Stimulated activated CD4-positive, alpha-beta T cell treated with anti-CD3 and anti-CD28 coated beads, Interleukin-4, amount 100 ng/mL, for 4 hours (primary cell): ENCODE measurements at regions not wholly inside any gene's neighbourhood (a gene's known extent, or its start where the extent isn't known, plus 50 kb on each side); places are given as distances from the start of the nearest gene placed in this dataset.
"Not testable (repeated sequence)": the region's sequence is repeated elsewhere in the genome, so short reads cannot be mapped to it uniquely, and the experiment has no call there.

ENCODE experiments used
- DNase-seq, 2 experiments: peaks; one replicate each; pipeline ENCODE4 v3.0.0-alpha.2; 2020

DNA sequence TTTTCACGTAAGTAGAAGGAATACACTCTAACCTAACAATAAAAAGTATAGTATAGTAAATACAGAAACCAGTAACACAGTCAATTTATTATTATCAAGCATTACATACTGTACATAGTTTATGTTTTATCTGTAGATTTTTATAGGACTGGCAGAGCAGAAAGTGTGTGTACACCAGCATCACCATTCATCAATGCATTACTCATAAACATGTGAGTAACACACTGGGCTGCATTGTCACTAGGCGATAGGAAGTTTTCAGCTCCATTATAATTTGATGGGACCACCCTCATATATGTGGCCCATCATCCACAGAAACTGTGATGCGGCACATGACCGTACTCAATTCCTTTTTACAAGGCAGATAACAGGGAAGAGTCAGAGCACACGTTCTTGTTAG lies 137.8 kb upstream of the RBPJ start:
- DNase-seq: no peak

DNA sequence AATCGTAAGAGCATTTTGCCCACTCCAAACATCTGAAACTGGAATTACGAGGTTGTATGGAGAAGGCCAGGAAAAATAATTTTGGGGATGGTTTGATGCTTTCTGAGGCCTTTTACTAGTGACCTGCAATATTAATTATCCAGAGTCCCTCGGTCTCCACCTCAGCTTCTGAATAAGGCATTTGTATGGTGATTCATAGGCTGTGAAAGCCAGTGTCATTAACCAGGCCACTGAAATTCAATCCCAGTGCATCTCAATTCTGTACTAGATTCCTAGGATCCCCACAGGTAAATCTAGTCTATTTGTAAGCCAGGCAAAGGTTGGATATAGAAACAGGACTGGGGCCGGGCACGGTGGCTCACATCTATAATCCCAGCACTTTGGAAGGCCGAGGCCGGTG lies 135.4 kb upstream of the RBPJ start:
- no peak for DNase-seq

DNA sequence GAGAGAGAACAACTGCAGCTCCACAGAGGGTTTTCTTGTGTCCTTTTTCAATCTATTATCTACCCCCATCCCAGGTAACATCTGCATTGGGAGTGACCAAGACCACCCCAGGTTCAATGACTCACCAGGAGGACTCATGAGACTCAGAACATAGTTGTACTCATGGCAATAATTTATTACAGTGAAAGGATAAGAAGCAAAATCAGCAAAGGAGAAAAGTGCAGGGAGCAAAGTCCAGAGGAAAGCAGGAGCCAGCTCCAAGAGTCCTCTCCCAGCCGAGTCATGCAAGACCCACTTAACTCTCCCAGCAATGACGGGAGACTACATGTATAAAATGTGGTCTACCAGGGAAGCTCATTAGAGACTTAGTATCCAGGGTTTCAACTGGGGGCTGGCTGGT lies 129.5 kb upstream of the RBPJ start:
- DNase-seq: no peak

DNA sequence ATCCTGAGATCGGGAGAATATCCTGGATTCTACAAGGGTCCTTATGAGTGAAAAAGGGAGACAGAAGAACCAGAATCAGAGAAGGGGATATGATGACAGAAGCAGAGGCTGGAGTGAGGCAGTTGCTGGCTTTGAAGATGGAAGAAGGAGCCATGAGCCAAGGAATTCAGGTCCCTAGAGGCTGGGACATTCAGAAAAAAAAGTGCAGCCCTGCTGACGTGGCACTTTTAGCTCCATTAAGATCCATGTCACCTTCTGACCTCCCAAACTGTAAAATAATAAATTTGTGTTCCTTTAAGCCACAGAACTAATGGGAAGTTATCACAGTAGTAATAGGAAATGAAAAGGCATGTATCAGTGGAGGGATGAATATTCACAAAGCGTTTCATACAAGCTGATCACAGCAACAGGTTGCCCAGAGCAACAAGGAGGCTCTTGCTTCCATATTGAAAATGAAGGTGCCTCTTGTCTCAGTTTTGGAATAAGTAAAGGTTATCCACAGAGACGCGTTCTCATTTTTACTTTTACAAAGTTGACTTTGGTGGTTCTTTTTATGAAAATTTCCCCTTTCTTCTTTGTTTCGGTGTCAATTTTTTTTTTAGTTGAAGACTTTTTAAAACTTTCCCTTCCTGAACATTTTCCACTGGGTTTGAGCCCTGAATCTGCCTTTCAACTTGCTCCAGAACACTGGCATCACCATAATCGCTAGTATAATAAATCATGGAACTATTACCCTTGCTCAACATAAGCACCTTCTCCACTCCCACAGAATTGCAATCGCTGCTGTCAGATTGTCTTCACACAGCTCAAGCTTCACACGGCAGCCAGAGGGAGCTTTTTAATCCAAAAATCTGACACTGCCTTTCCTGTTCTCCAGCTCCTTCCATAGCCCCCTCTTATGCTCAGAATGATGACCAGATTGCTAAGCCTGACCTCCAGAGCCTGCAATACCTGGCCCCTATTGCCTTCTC lies 127.6 kb upstream of the RBPJ start:
- DNase-seq: no peak

DNA sequence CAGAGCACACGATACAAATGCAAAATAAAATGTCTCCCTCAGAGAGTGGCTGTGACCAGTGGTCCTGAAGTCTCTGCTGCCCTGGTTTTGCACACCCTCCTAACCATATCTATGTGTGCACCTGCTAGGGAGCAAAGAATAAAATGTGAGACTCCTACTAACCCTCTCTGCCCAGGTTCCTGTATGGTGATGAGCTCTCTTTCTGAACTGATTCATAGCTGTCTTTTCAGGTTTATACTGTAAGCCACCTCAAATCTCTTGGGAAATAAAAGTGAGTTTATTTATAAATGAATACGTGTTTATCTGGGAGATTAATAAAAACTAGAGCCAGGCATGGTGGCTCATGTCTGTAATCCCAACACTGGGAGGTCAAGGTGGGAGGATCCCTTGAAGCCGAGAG lies 126.0 kb upstream of the RBPJ start:
- DNase-seq: no peak

DNA sequence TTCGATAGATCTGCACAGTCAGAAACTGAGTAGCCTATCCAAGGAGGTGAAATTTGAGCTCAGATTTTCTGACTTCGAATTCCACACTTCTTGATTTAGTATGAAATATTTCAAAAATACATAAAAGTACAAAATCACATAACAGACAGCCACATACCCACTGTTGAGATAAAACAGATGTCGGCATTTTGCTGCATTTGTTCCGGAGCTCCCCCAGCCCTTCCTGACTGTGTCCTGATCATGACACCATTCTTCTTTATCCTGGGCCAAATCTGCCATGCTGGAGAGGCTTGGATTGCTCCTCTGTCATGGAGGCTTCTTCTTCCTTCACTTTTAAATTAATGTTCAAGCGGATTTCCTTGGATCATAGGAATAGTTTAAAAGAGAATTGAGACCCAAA lies 124.2 kb upstream of the RBPJ start:
- no peak for DNase-seq

DNA sequence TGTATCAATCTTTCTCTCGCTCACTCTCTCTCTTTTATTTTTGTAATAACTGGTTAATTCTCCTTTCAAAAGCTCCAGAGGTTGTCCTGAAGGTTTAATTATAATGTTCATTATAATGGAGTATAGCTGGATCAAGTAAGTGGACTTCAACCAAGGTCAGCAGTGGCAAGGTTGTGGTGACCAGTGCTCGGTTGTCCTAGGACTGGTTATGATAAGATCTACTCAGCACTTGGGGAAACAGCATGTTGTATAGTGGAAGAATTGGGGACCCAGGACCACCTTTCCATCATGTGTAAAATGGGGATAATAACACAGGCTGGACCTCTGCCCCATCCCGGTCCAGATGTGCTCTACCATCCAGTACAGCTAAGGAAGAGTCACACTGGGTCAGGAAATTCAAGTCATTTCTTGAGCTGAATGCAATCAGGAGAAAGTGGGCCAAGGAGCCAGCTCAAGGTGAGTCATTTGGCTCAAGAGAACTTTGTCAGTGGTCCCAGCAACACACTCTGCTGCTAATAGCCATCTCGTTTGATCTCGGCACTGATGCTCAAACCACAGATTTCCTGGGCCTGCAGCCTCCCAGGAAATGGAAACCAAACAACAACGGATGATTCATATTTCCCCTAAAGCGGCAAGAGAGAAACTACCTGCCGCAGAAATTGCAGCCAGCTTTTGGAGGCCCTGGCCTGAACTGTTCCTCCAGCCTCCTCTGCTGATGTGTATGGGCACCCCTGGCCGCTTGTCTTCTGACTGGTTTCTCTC lies 123.6 kb upstream of the RBPJ start:
- peak; percentile 42 to 77 for DNase-seq

DNA sequence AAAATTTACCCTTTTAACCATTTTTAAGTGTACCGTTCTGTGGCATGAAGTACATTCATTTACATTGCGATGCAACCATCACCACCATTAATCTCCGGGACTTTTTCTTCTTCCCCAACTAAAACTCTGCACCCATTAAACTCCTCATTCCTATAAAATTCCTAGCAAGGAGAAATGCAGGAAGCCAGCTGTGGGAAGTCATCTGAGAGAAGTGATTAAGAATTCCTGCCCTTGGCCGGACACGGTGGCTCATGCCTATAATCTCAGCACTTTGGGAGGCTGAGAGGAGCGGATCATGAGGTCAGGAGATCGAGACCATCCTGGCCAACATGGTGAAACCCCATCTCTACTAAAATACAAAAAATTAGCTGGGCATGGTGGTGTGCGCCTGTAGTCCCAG lies 121.9 kb upstream of the RBPJ start:
- not testable (repeated sequence) for DNase-seq

DNA sequence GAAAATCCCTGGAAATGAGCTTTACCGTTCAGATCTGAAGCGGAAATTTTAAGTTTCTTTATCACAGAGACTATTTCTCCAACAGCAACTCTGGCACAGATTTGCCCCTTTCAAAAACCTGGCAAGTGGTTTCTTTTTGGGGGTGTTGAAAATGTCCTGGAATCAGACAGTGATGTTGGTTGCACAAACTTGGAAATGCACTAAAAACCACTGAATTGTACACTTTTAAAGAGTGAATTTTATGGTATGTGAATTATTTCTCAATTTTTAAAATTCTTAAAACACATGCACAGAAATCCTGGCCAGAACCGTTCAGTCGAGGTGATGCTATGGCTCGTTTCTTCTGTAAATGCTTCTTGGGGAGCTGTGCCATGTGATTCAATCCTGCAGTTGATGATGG lies 121.2 kb upstream of the RBPJ start:
- DNase-seq: no peak

DNA sequence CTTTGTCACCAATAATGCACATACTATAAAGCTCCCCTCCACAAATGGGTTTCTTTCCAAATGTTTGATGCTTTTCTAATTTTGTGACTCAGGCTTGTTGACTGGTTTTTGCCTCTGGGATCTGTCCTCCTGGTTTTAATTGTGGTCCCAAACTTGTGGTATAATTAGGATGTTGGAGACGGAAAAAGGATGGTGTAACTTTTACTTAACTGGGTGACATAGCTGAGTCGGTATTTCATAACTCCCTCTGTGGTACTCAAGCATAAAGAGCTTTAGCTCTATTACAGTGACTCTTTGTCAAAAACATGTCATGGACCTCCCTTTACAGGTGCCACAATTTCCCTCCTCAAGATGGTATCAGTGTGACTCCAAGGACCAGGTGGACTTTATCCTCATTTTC lies 119.7 kb upstream of the RBPJ start:
- DNase-seq: no peak

DNA sequence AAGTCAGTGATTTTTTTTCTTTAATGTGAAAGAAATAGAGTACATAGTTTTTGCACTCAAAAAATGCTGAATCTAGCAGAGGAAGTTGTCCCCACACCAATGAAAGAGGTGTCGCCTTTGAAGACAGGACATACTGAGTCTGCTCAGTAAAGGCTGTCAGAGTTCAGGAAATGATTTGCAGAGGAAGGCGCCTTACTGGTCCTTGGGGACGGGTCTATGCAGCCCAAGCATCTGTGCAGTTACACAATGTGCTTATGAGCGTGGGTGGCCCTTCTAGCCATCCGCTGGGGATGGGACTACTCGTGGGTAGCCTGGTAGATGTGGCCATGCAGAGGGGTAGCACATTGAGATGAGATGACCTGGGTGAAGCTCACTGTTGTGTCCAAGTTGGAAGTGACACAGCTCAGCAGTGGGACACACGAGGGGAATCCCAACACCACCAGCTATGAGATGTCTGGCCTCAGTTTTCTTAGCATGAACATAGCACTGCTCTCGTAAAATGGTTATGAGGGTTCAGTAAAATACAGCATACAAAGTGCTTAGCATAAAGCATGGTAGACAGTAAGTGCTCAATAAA lies 116.5 kb upstream of the RBPJ start:
- peak in 1 of 2 experiments; percentile 7 for DNase-seq

DNA sequence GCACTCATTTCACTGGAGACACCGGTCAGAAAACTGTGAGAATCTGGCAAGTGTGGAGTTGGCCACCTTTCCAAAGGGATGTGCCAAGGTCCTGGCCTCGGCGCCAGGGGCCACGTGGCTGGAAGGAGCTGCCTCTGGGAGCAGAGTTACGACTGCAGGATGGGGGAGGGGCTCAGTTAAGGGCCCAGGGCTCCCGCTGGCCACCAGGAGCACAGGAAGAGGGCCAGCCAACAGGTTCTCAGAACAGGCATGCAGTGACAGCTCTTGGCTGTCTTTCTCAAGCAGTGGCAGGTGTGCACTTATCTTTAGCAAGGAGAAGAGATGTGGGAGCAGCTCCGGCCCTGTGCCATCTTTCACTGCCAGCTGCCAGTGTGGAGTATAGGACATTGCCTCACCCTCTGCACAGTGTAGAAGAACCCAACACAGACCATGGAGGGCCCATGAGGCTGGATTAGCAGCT lies 115.9 kb upstream of the RBPJ start:
- DNase-seq: no peak

DNA sequence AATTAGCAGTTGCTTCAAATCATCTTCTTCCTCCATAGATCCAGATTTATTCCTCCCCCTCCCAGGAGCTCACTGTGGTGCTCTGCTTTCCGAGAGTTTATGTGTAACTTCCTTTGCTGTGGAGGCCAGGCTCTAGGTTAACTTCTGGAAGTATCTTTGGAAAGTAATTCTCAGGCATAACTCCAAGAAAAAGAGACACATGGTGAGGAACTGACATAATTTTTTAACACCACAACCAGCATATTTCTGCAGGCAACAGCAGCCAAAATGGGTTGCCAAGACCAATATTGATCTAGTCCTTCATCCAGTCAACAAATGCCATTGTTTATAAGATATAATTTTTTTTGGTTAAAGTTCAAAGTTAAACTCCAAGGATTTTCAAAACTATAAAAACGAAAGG lies 114.5 kb upstream of the RBPJ start:
- DNase-seq: no peak

DNA sequence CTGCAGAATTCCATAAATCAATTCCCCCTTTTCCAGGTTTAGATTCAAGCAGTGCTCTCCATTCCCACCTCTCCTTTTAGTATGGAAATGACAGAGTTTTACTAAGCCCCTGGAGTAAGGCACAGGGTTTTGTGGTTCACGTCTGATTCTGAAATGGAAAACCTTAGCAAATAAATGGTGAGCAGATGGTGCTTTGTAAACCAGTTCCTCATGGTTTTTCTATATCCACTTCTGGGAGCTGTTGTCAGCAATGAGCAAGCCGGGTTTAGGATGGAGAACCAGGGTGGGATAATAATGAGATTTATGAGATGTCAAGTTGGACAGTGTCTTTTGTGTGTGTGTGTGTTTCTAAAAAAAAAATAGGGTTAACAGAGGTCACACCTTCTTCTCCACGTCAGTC lies 113.8 kb upstream of the RBPJ start:
- DNase-seq: no peak

DNA sequence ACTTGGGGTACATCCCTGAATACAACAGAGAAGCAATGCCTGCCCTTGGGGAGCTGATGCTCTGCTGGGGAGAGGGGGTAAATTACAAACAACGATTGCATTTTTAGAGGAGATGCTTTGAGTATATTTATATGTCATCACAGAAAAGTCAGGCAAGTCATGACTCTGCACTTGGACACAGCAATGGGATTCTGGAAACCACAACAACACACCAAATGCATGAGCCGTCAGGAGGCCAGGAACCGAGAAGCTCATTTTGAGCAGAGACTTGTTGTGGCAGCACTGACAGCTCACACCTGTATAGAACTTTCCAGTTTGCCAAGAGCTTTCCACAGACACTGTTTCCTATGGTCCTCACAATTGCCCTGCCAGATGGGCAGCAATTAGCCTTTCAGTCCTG lies 113.2 kb upstream of the RBPJ start:
- DNase-seq: no peak

DNA sequence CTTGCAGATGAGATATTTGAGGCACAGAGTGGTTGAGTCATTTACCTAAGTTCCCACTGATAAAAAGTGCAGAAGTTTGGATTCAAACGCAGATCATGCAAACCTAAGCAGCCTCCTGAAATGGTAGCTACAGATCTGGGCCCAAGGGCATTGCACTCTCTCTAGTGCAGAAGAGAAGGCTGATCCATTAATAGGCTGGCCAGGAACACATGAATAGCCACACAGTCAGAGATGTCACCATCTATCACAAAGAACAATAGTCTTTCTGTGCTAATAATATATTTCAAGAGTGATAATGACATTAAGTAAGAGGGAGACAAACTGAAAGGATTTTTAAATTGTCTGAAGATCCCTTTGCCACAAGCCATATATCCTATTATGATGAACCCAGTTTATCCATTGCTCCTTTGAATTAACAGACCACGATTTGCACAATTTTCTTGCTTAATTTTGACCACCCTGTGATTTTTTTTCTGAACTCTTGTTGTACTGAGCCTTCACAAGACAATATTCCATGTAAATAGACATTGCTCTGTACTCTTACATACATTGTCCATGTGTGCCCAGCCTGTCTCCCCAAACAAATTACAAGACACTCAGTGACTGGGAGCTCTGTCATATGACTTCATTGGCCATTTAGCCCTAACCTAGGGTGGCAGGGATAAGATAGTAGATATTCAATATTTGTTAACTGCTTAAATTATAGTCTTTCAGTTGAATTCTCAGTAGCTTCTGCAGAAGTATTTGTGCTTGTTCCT lies 112.4 kb upstream of the RBPJ start:
- no peak for DNase-seq

DNA sequence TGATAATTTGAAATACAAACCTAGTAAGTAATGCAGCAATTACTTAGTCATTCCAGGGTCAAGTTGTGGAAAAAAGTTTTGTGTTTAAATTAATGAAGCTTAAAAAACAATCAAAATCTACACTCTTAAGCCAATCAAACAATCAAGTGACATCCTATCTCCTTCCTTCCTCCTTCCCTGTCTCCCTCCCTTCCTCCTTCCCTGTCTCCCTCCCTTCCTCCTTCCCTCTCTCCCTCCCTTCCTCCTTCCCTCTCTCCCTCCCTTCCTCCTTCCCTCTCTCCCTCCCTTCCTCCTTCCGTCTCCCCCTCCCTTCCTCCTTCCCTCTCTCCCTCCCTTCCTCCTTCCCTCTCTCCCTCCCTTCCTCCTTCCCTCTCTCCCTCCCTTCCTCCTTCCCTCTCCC lies 111.4 kb upstream of the RBPJ start:
- DNase-seq: not testable (repeated sequence)

DNA sequence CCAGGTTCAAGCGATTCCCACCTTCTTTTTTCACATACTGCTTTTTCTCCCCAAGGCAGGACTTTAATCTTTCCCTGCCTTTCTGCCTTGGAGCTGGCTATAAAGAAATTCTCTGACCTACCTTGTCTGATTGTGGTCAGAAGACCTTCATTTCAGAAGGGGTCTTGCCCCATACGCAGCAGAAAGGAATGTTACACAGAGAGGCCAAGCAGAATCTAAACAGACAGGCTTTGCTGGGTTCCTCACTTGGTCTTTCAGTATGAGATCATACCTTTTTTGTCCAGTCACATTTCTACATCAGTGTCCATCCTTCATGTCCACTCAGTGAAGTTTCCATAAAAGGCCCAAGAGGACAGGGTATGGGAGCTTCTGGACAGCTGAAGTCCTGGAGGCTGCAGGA lies 108.3 kb upstream of the RBPJ start:
- no peak for DNase-seq

DNA sequence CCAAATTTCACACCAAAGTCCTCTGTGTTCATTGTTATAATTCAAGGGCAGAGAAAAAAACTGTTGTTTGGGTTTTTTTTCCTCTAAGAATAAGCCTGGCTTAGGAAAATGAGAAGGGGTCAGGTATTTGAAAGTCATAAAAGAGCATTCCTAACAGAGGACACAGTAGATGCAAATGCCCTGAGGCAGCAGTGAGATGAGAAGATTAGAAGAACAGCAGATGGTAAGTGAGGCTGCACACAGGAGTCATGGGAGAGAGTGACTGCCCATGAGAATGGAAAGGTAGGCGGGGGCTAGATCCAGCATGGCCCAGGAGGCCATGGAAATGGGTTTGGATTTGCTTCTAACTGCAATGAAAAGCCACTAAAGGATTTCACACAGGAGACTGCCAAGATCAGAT lies 107.5 kb upstream of the RBPJ start:
- no peak for DNase-seq

DNA sequence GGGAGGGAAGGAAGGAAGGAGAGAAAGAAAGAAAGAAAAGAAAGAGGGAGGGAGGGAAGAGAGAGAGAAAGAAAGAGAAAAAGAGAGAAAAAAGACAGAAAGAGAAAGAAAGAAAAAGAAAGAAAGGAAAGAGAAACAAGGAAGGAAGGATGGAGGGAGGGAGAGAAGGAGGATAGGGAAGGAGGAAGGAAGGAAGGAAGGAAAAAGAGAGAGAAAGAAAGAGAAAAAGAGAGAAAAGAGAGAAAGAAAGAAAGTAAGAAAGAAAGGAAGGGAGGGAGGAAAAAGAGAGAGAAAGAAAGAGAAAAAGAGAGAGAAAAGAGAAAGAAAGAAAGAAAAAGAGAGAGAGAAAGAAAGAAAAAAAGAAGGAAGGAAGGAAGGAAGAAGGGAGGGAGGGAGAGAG lies 105.8 kb upstream of the RBPJ start:
- DNase-seq: no peak

DNA sequence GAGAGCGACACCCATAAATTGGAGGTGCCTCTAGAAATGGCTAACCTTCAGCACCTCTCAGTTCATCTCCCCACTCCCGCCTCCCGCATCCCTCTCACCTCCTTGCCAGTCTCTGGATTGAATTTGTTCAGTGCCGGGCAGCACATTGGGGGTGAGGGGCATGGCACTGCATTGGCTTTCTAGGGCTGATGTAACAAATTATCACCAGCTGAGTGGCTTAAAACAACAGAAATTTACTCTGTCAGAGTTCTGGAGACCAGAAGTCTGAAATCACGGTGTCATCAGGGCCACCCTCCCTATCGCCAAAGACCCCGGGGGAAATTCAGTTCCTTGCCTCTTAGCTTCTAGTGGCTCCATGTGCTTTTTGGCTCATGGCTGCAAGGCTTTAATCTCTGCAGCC lies 105.1 kb upstream of the RBPJ start:
- no peak for DNase-seq

DNA sequence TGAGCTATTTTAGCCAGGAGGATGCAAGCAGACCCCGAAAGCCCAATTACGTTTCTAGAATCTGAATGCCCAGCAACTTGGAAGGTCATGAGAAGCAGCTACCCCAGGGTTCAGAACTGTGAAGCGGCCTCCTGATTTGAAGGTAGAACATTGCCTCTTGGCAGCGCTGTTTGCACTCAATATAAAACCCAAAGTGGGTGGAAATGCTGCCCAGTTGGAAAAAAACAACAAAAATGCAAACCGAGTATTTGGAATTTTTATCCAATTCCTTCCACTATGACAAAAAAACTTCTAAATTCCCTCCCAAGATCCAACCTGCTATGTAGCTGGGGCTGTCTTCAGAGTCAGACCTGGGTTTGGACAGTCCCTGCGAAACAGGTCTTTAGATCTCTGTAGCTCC lies 103.3 kb upstream of the RBPJ start:
- no peak for DNase-seq
